ENCODE measurements at regions not wholly inside any gene's neighbourhood (a gene's known extent, or its start where the extent isn't known, plus 50 kb on each side); places are given as distances from the start of the nearest gene placed in this dataset.

- Histone ChIP-seq H3K4me3 (ENCODE audit: low read depth, low read length) (no peak overlapping the region), H3K36me3 (ENCODE audit: control insufficient read depth, insufficient read depth, low read length) (no peaks in the 10 kb centered on the region), H3K27me3 (ENCODE audit: control insufficient read depth, insufficient read depth, low read length) (peaks cover 28% of the 10 kb centered on the region)
- no peak for DNase-seq (ENCODE audit: low read depth)
- TF ChIP-seq, protein P1, sequence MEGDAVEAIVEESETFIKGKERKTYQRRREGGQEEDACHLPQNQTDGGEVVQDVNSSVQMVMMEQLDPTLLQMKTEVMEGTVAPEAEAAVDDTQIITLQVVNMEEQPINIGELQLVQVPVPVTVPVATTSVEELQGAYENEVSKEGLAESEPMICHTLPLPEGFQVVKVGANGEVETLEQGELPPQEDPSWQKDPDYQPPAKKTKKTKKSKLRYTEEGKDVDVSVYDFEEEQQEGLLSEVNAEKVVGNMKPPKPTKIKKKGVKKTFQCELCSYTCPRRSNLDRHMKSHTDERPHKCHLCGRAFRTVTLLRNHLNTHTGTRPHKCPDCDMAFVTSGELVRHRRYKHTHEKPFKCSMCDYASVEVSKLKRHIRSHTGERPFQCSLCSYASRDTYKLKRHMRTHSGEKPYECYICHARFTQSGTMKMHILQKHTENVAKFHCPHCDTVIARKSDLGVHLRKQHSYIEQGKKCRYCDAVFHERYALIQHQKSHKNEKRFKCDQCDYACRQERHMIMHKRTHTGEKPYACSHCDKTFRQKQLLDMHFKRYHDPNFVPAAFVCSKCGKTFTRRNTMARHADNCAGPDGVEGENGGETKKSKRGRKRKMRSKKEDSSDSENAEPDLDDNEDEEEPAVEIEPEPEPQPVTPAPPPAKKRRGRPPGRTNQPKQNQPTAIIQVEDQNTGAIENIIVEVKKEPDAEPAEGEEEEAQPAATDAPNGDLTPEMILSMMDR (IDR thresholded peaks at IDR 0.05; ENCODE audit: insufficient read depth, low read length, poor library complexity, severe bottlenecking): no peak
Observed at GRCh38 chr6:33854572-33855030, 50.8 kb upstream of the MLN start.

- H3K36me3 ChIP-seq (ENCODE audit: control insufficient read depth, insufficient read depth, low read length): no peaks in the 10 kb centered on the region
- peaks cover 27% of the 10 kb centered on the region for H3K27me3 ChIP-seq (ENCODE audit: control insufficient read depth, insufficient read depth, low read length)
- TF ChIP-seq, protein P1 (IDR thresholded peaks at IDR 0.05; ENCODE audit: insufficient read depth, low read length, poor library complexity, severe bottlenecking): no peak
- no peak for DNase-seq (ENCODE audit: low read depth)
- no peak overlapping the region for H3K4me3 ChIP-seq (ENCODE audit: low read depth, low read length)
Observed at GRCh38 chr6:33853736-33854135, 49.9 kb upstream of the MLN start.

Measured in kidney epithelial cell (primary cell).